Endodermal cell (in vitro differentiated cells): ENCODE measurements at regions not wholly inside any gene's neighbourhood (a gene's known extent, or its start where the extent isn't known, plus 50 kb on each side); places are given as distances from the start of the nearest gene placed in this dataset.
A peak's percentile ranks its signal among the peaks of the same experiment; 100 is the strongest.

ENCODE experiments used
- DNase-seq: peaks from one replicate; pipeline ENCODE4 v3.0.0-alpha.2; 2017
- H3K27ac ChIP-seq: 2 replicates; pipeline ENCODE4 v1.5.1; 2013; ENCODE audit warnings: mild to moderate bottlenecking, low read depth, low read length, moderate library complexity
- H3K27me3 ChIP-seq: 2 replicates; pipeline ENCODE4 v1.6.1; 2013; ENCODE audit warnings: mild to moderate bottlenecking, low read length, moderate library complexity; ENCODE audit not compliant: insufficient read depth, control insufficient read depth, poor library complexity, severe bottlenecking
- H3K36me3 ChIP-seq: 2 replicates; pipeline ENCODE4 v1.7.0; 2013; ENCODE audit warnings: mild to moderate bottlenecking, low read length, moderate library complexity; ENCODE audit not compliant: control insufficient read depth, insufficient read depth
- H3K4me1 ChIP-seq: one replicate; pipeline ENCODE4 v1.7.0; 2013; ENCODE audit warnings: low read length; ENCODE audit not compliant: control insufficient read depth, insufficient read depth
- H3K4me3 ChIP-seq: 2 replicates; pipeline ENCODE4 v1.5.1; 2013; ENCODE audit warnings: mild to moderate bottlenecking, low read length, moderate library complexity
- H3K9ac ChIP-seq: 2 replicates; pipeline ENCODE4 v1.6.1; 2013; ENCODE audit warnings: mild to moderate bottlenecking, low read length, moderate library complexity; ENCODE audit not compliant: poor library complexity, severe bottlenecking; ENCODE audit errors: extremely low read depth
- H3K9me3 ChIP-seq: 2 replicates; pipeline ENCODE4 v1.6.1; 2013; ENCODE audit warnings: mild to moderate bottlenecking, low read length, moderate library complexity; ENCODE audit not compliant: control insufficient read depth
- H3K27ac Mint-ChIP-seq: 2 replicates; pipeline ENCODE4 v1.8.0; 2020; ENCODE audit warnings: mixed read lengths
- H3K27me3 Mint-ChIP-seq: 2 replicates; pipeline ENCODE4 v1.8.0; 2021; ENCODE audit warnings: mild to moderate bottlenecking, mixed read lengths; ENCODE audit not compliant: insufficient read depth
- H3K36me3 Mint-ChIP-seq: 2 replicates; pipeline ENCODE4 v1.8.0; 2020; ENCODE audit warnings: low read depth, mixed read lengths
- H3K4me1 Mint-ChIP-seq: 2 replicates; pipeline ENCODE4 v1.8.0; 2020; ENCODE audit warnings: mixed read lengths
- H3K4me3 Mint-ChIP-seq: 2 replicates; pipeline ENCODE4 v1.8.0; 2020; ENCODE audit warnings: mild to moderate bottlenecking, moderate library complexity, mixed read lengths
- H3K9me3 Mint-ChIP-seq: 2 replicates; pipeline ENCODE4 v1.8.0; 2020; ENCODE audit warnings: mild to moderate bottlenecking, mixed read lengths
- CTCF ChIP-seq: fragments of 200-600 bp; sonication (generic); conservative IDR thresholded peaks from 2 replicates; pipeline ENCODE4 v1.5.0; 2021; ENCODE audit warnings: antibody characterized with exemption, mild to moderate bottlenecking
- WGBS, 2 experiments: methylation state at CpG; one replicate each; pipeline versions ENCODE4 v1.1.5 to v1.1.7; 2013; ENCODE audit warnings: missing lambda C conversion rate in 2 of 2, mixed read lengths in 1 of 2; ENCODE audit not compliant: insufficient coverage in 1 of 2, insufficient read length in 1 of 2; 5-methylcytosine and 5-hydroxymethylcytosine counted together

GRCh38 chr6:14747881-14748520 is 497.9 kb upstream of the JARID2 start:
- no peak overlapping the region for H3K27ac ChIP-seq
- H3K4me1 ChIP-seq = no peaks in the 10 kb centered on the region
- H3K36me3 Mint-ChIP-seq = no peaks in the 10 kb centered on the region
- 80 to 86% methylated on average over 3 of the region's 3 CpGs for WGBS, 2 experiments
- H3K27ac Mint-ChIP-seq = no peak overlapping the region
- H3K4me3 ChIP-seq = no peak overlapping the region
- peak; percentile 2 for DNase-seq
- no peaks in the 10 kb centered on the region for H3K27me3 ChIP-seq
- no peak overlapping the region for H3K9ac ChIP-seq
- no peaks in the 10 kb centered on the region for H3K27me3 Mint-ChIP-seq
- no peak overlapping the region for H3K4me3 Mint-ChIP-seq
- no peaks in the 10 kb centered on the region for H3K36me3 ChIP-seq
- no peak for TF ChIP-seq CTCF
- peaks cover 3% of the 10 kb centered on the region for H3K4me1 Mint-ChIP-seq
- H3K9me3 Mint-ChIP-seq = peaks cover 3% of the 10 kb centered on the region
- H3K9me3 ChIP-seq = no peaks in the 10 kb centered on the region

GRCh38 chr6:14748679-14749078 is 497.2 kb upstream of the JARID2 start:
- no peaks in the 10 kb centered on the region for H3K36me3 Mint-ChIP-seq
- 90 to 92% methylated on average over 2 to 4 of the region's 4 CpGs for WGBS, 2 experiments
- no peak for TF ChIP-seq CTCF

GRCh38 chr6:14750059-14750661 is 495.7 kb upstream of the JARID2 start:
- Histone ChIP-seq H3K4me1 (no peaks in the 10 kb centered on the region), H3K27ac (peak overlapping the region; percentile 42), H3K9me3 (no peaks in the 10 kb centered on the region), H3K27me3 (no peaks in the 10 kb centered on the region), H3K36me3 (no peaks in the 10 kb centered on the region), H3K9ac (no peak overlapping the region), H3K4me3 (no peak overlapping the region)
- Mint-ChIP-seq H3K4me1 (peaks cover 3% of the 10 kb centered on the region), H3K9me3 (peaks cover 3% of the 10 kb centered on the region), H3K4me3 (no peak overlapping the region), H3K27me3 (no peaks in the 10 kb centered on the region), H3K36me3 (no peaks in the 10 kb centered on the region), H3K27ac (no peak overlapping the region)
- no peak for DNase-seq
- WGBS, 2 experiments = 78 to 90% methylated on average over 5 to 6 of the region's 6 CpGs
- TF ChIP-seq CTCF = no peak

More at GRCh38 chr6:14748679-14749078, 497.2 kb upstream of the JARID2 start:
- Mint-ChIP-seq H3K9me3 (peaks cover 3% of the 10 kb centered on the region), H3K4me3 (no peak overlapping the region), H3K27ac (no peak overlapping the region), H3K4me1 (peaks cover 3% of the 10 kb centered on the region), H3K27me3 (no peaks in the 10 kb centered on the region)
- DNase-seq = peak; percentile 5
- no peak overlapping the region for H3K9ac ChIP-seq
- H3K27me3 ChIP-seq = no peaks in the 10 kb centered on the region
- H3K4me3 ChIP-seq = no peak overlapping the region
- no peaks in the 10 kb centered on the region for H3K36me3 ChIP-seq
- H3K9me3 ChIP-seq = no peaks in the 10 kb centered on the region
- H3K4me1 ChIP-seq = no peaks in the 10 kb centered on the region
- no peak overlapping the region for H3K27ac ChIP-seq
